ENCODE measurements at regions not wholly inside any gene's neighbourhood (a gene's known extent, or its start where the extent isn't known, plus 50 kb on each side); places are given as distances from the start of the nearest gene placed in this dataset.
"Not testable (repeated sequence)": the region's sequence is repeated elsewhere in the genome, so short reads cannot be mapped to it uniquely, and the experiment has no call there.

GRCh38 chr13:22846551-22846950, 334.2 kb upstream of the SGCG start:
- no peak for TF ChIP-seq CTCF (IDR thresholded peaks at IDR 0.05; ENCODE audit: extremely low read depth, insufficient read depth, missing control alignments)
- in situ Hi-C loops (cut with MboI; ENCODE audit: low pct_unique_long_range_greater_than_20kb, low sequenced_read_pairs, unreplicated experiment) = no loop called here
- DNase-seq (ENCODE audit: low spot score) = no peak

GRCh38 chr13:22848539-22849052, 332.2 kb upstream of the SGCG start:
- in situ Hi-C loops (cut with MboI; ENCODE audit: low pct_unique_long_range_greater_than_20kb, low sequenced_read_pairs, unreplicated experiment) = no loop called here
- DNase-seq (ENCODE audit: low spot score) = no peak
- TF ChIP-seq CTCF (IDR thresholded peaks at IDR 0.05; ENCODE audit: extremely low read depth, insufficient read depth, missing control alignments) = no peak

- no peak for TF ChIP-seq CTCF (IDR thresholded peaks at IDR 0.05; ENCODE audit: extremely low read depth, insufficient read depth, missing control alignments)
- DNase-seq (ENCODE audit: low spot score) = no peak
- in situ Hi-C loops (cut with MboI; ENCODE audit: low pct_unique_long_range_greater_than_20kb, low sequenced_read_pairs, unreplicated experiment) = no loop called here
Measured at GRCh38 chr13:22855926-22856325, 324.9 kb upstream of the SGCG start.

GRCh38 chr13:22858980-22859379, 321.8 kb upstream of the SGCG start:
- in situ Hi-C loops (cut with MboI; ENCODE audit: low pct_unique_long_range_greater_than_20kb, low sequenced_read_pairs, unreplicated experiment) = not testable (repeated sequence)

GRCh38 chr13:22859411-22859810, 321.4 kb upstream of the SGCG start:
- in situ Hi-C loops (cut with MboI; ENCODE audit: low pct_unique_long_range_greater_than_20kb, low sequenced_read_pairs, unreplicated experiment); DNase-seq (ENCODE audit: low spot score): not testable (repeated sequence)

More at GRCh38 chr13:22858980-22859379, 321.8 kb upstream of the SGCG start:
- not testable (repeated sequence) for DNase-seq (ENCODE audit: low spot score)

GRCh38 chr13:22861958-22862466, 318.8 kb upstream of the SGCG start:
- DNase-seq (ENCODE audit: low spot score) = no peak
- TF ChIP-seq CTCF (IDR thresholded peaks at IDR 0.05; ENCODE audit: extremely low read depth, insufficient read depth, missing control alignments) = no peak
- in situ Hi-C loops (cut with MboI; ENCODE audit: low pct_unique_long_range_greater_than_20kb, low sequenced_read_pairs, unreplicated experiment) = no loop called here

- in situ Hi-C loops (cut with MboI; ENCODE audit: low pct_unique_long_range_greater_than_20kb, low sequenced_read_pairs, unreplicated experiment) = no loop called here
- DNase-seq (ENCODE audit: low spot score) = no peak
Measured at GRCh38 chr13:22862478-22862877, 318.3 kb upstream of the SGCG start.

More at GRCh38 chr13:22862478-22862877, 318.3 kb upstream of the SGCG start:
- TF ChIP-seq CTCF (IDR thresholded peaks at IDR 0.05; ENCODE audit: extremely low read depth, insufficient read depth, missing control alignments) = no peak

Measured in GM13977 (cell line).